H1 (cell line): ENCODE measurements at regions not wholly inside any gene's neighbourhood (a gene's known extent, or its start where the extent isn't known, plus 50 kb on each side); places are given as distances from the start of the nearest gene placed in this dataset.

Source experiments
- CTCF ChIA-PET: fragments of 300-600 bp; sonication (Branson Sonifier 250); formaldehyde crosslinking; loops from one replicate; lab custom pipeline; 2021; ENCODE audit not compliant: partially characterized antibody; lab: Charles Lee
- POLR2A ChIA-PET: fragments of 300-600 bp; sonication (Branson Sonifier 250); formaldehyde crosslinking; loops from one replicate; lab custom pipeline; 2021; ENCODE audit warnings: inconsistent platforms; ENCODE audit not compliant: partially characterized antibody; lab: Charles Lee
- DNase-seq, 2 experiments: peaks; one replicate each; pipeline versions ENCODE4 v3.0.0 to v3.0.0-alpha.2; 2010 to 2022; ENCODE audit warnings: low spot score in 2 of 2, low read depth in 1 of 2, mixed read lengths in 1 of 2
- FAIRE-seq: peaks from 2 replicates; lab custom pipeline; 2011; peaks lifted over from hg19 to GRCh38; lab: Jason Lieb, UNC
- H2AFZ ChIP-seq: 2 replicates; pipeline ENCODE4 v1.8.1; 2012; ENCODE audit warnings: low read length, inconsistent platforms
- H2AK5ac ChIP-seq: 2 replicates; pipeline ENCODE4 v1.6.1; 2013; ENCODE audit warnings: low read depth, low read length
- H2BK120ac ChIP-seq: replicated peaks from 2 replicates; pipeline ENCODE3; 2013; ENCODE audit warnings: low read depth, low read length, inconsistent platforms
- H2BK12ac ChIP-seq: 2 replicates; pipeline ENCODE4 v1.6.1; 2013; ENCODE audit warnings: low read depth, low read length
- H2BK15ac ChIP-seq: 2 replicates; pipeline ENCODE4 v1.6.1; 2013; ENCODE audit warnings: low read length
- H2BK20ac ChIP-seq: 2 replicates; pipeline ENCODE4 v1.6.1; 2013; ENCODE audit warnings: low read length
- H2BK5ac ChIP-seq: 2 replicates; pipeline ENCODE4 v1.6.1; 2013; ENCODE audit warnings: low read depth, low read length
- H3K14ac ChIP-seq: 2 replicates; pipeline ENCODE4 v1.6.1; 2013; ENCODE audit warnings: inconsistent platforms; ENCODE audit not compliant: insufficient read length
- H3K18ac ChIP-seq: 2 replicates; pipeline ENCODE4 v1.6.1; 2013; ENCODE audit warnings: low read length; ENCODE audit errors: extremely low read depth
- H3K23ac ChIP-seq: 2 replicates; pipeline ENCODE4 v1.6.1; 2013; ENCODE audit warnings: inconsistent platforms; ENCODE audit not compliant: insufficient read length
- H3K23me2 ChIP-seq: 2 replicates; pipeline ENCODE4 v1.6.1; 2013; ENCODE audit warnings: low read depth, low read length
- H3K27ac ChIP-seq: 2 replicates; pipeline ENCODE4 v1.6.1; 2011; ENCODE audit warnings: low read depth, low read length, inconsistent platforms
- H3K27me3 ChIP-seq, 4 experiments: replicated peaks in 1 of 4; 1 replicate in 1 of 4; 2 replicates in 3 of 4; pipeline versions ENCODE4 v1.6.1 to v1.8.1; 2011 to 2013; ENCODE audit warnings: low read length in 3 of 4, mild to moderate bottlenecking in 3 of 4, inconsistent platforms in 2 of 4, mixed read lengths in 2 of 4, moderate library complexity in 1 of 4; ENCODE audit not compliant: control insufficient read depth in 3 of 4, insufficient read depth in 3 of 4; ENCODE audit errors: extremely low read depth in 1 of 4
- H3K36me3 ChIP-seq, 4 experiments: 2 replicates each; pipeline versions ENCODE4 v1.6.1 to v1.8.1; 2011 to 2013; ENCODE audit warnings: mild to moderate bottlenecking in 4 of 4, low read length in 3 of 4, moderate library complexity in 2 of 4, control low read depth in 1 of 4, inconsistent platforms in 1 of 4; ENCODE audit not compliant: insufficient read depth in 4 of 4, control insufficient read depth in 2 of 4
- H3K4ac ChIP-seq: replicated peaks from 2 replicates; pipeline ENCODE3; 2013; ENCODE audit warnings: low read length, low read depth, mixed read lengths, inconsistent platforms; ENCODE audit not compliant: insufficient read length
- H3K4me1 ChIP-seq, 4 experiments: replicated peaks in 1 of 4; 1 replicate in 1 of 4; 2 replicates in 3 of 4; pipeline versions ENCODE4 v1.6.1 to v1.8.1; 2011 to 2013; ENCODE audit warnings: low read length in 3 of 4, inconsistent platforms in 2 of 4, mixed read lengths in 1 of 4; ENCODE audit not compliant: insufficient read depth in 4 of 4, control insufficient read depth in 3 of 4
- H3K4me2 ChIP-seq, 2 experiments: 2 replicates each; pipeline versions ENCODE4 v1.6.1 to v1.8.1; 2011 to 2013; ENCODE audit warnings: low read depth in 2 of 2, low read length in 2 of 2, control low read depth in 1 of 2, inconsistent platforms in 1 of 2, mild to moderate bottlenecking in 1 of 2; ENCODE audit not compliant: insufficient read depth in 1 of 2
- H3K4me3 ChIP-seq, 4 experiments: fragments of 200-600, 300-600 bp in 1 of 4; sonication (generic), shearing (Covaris generic), sonication (Bioruptor Twin) in 1 of 4; 2 replicates each; pipeline versions ENCODE4 v1.5.1 to v1.8.1; 2011 to 2016; ENCODE audit warnings: low read length in 4 of 4, low read depth in 3 of 4, control low read depth in 2 of 4, inconsistent platforms in 2 of 4, mild to moderate bottlenecking in 2 of 4, mixed read lengths in 1 of 4, moderate library complexity in 1 of 4; ENCODE audit not compliant: insufficient read depth in 2 of 4; ENCODE audit errors: extremely low read depth in 1 of 4
- H3K56ac ChIP-seq: replicated peaks from 2 replicates; pipeline ENCODE3; 2013; ENCODE audit warnings: low read depth, mild to moderate bottlenecking, mixed read lengths, low read length, inconsistent platforms; ENCODE audit not compliant: insufficient read length
- H3K79me1 ChIP-seq: 2 replicates; pipeline ENCODE4 v1.6.1; 2013; ENCODE audit warnings: low read depth, low read length, control low read depth
- H3K79me2 ChIP-seq, 2 experiments: 2 replicates each; pipeline versions ENCODE4 v1.6.1 to v1.8.1; 2012 to 2013; ENCODE audit warnings: low read length in 2 of 2, mild to moderate bottlenecking in 2 of 2, inconsistent platforms in 1 of 2; ENCODE audit not compliant: insufficient read depth in 2 of 2, control insufficient read depth in 1 of 2
- H3K9ac ChIP-seq, 4 experiments: replicated peaks in 1 of 4; 1 replicate in 1 of 4; 2 replicates in 3 of 4; pipeline versions ENCODE4 v1.6.1 to v1.8.1; 2011 to 2013; ENCODE audit warnings: low read depth in 3 of 4, low read length in 3 of 4, control low read depth in 2 of 4, mild to moderate bottlenecking in 2 of 4, moderate library complexity in 2 of 4, inconsistent platforms in 1 of 4; ENCODE audit errors: extremely low read depth in 1 of 4
- H3K9me3 ChIP-seq, 2 experiments: 2 replicates each; pipeline versions ENCODE4 v1.6.1 to v1.8.1; 2012 to 2013; ENCODE audit warnings: mild to moderate bottlenecking in 2 of 2, moderate library complexity in 2 of 2, control low read depth in 1 of 2, inconsistent platforms in 1 of 2, low read depth in 1 of 2, low read length in 1 of 2, mixed read lengths in 1 of 2; ENCODE audit not compliant: insufficient read depth in 2 of 2
- H4K20me1 ChIP-seq, 2 experiments: replicated peaks in 1 of 2; 2 replicates each; pipeline versions ENCODE3 to v1.8.1; 2011 to 2013; ENCODE audit warnings: inconsistent platforms in 2 of 2, low read length in 2 of 2, mild to moderate bottlenecking in 1 of 2; ENCODE audit not compliant: insufficient read depth in 2 of 2, control insufficient read depth in 1 of 2
- H4K5ac ChIP-seq: 2 replicates; pipeline ENCODE4 v1.6.1; 2013; ENCODE audit warnings: low read length, low read depth, mixed read lengths, inconsistent platforms; ENCODE audit not compliant: insufficient read length
- H4K8ac ChIP-seq: 2 replicates; pipeline ENCODE4 v1.8.0; 2013; ENCODE audit warnings: mild to moderate bottlenecking, moderate library complexity, low read length, inconsistent platforms; ENCODE audit not compliant: insufficient read depth; ENCODE audit errors: extremely low read depth
- H4K91ac ChIP-seq: replicated peaks from 2 replicates; pipeline ENCODE3; 2013; ENCODE audit warnings: low read length, mixed read lengths, inconsistent platforms; ENCODE audit not compliant: insufficient read length
- ATF2 ChIP-seq: IDR thresholded peaks from 2 replicates; pipeline ENCODE4 v1.6.1; 2012; ENCODE audit warnings: low read length, inconsistent platforms
- CEBPB ChIP-seq: IDR thresholded peaks from 2 replicates; pipeline ENCODE4 v1.6.1; 2012; ENCODE audit warnings: low read depth, low read length
- JUN ChIP-seq: IDR thresholded peaks from 2 replicates; pipeline ENCODE4 v1.6.1; 2011; ENCODE audit warnings: low read depth, mild to moderate bottlenecking, improper control_type of control experiment, low read length
- KDM4A ChIP-seq: IDR thresholded peaks from one replicate; pipeline ENCODE4 v1.7.1; 2012; ENCODE audit warnings: low read depth, mild to moderate bottlenecking, moderate library complexity, low read length, inconsistent platforms; ENCODE audit not compliant: severe bottlenecking
- WGBS, 2 experiments: shearing (Covaris generic) in 1 of 2; methylation state at CpG; one replicate each; pipeline versions ENCODE4 v1.1.6 to v1.1.7; 2013 to 2015; ENCODE audit warnings: low lambda C conversion rate in 2 of 2, mixed read lengths in 2 of 2, inconsistent platforms in 1 of 2, low coverage in 1 of 2, missing lambda C conversion rate in 1 of 2; ENCODE audit not compliant: insufficient replicate concordance in 2 of 2, insufficient coverage in 1 of 2, insufficient read length in 1 of 2; ENCODE audit errors: extremely low coverage in 1 of 2, missing lambda C conversion rate in 1 of 2; 5-methylcytosine and 5-hydroxymethylcytosine counted together
- TF ChIP-seq, protein P1 (sequence below), 3 experiments: IDR thresholded peaks; 1 replicate in 2 of 3; 2 replicates in 1 of 3; pipeline versions ENCODE4 v1.5.1 to v1.6.1; 2011; ENCODE audit warnings: low read length in 3 of 3, mild to moderate bottlenecking in 3 of 3, inconsistent platforms in 2 of 3, low read depth in 1 of 3, moderate library complexity in 1 of 3; ENCODE audit not compliant: insufficient read depth in 1 of 3; ENCODE audit errors: control extremely low read depth in 1 of 3

DNA sequence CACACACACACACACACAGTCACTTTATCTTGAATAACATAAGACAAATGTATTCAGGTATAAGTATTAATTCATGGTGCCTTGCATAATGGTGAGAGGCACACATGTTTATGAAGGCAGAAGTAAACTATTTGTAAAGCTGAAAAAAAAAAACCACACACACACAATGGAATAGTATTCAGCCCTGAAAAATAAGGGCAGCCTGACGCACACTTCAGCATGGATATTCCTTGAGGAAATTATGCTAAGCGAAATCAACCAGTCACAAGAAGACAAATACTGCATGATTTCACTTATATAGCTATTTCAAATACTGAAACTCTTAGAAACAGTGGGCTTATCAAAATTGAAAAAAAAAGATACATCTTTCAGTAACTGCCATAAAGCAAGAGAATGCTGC lies 200.2 kb upstream of the RBFOX1 start:
- no peak overlapping the region for H2AK5ac ChIP-seq
- no peak overlapping the region for H4K91ac ChIP-seq
- no peak overlapping the region for H4K5ac ChIP-seq
- H4K20me1 ChIP-seq: no peaks in the 10 kb centered on the region
- H2BK120ac ChIP-seq: no peak overlapping the region
- H2BK12ac ChIP-seq: no peak overlapping the region
- H3K27ac ChIP-seq: no peak overlapping the region
- no peak overlapping the region for H2BK15ac ChIP-seq
- ChIA-PET CTCF (interaction anchor here (0.7 to 1.1 kb wide), 2 partner anchors 332 to 382 kb away, joined by 3 to 4 read pairs; no protein-coding TSS in a partner anchor), POLR2A (no interaction called here)
- 96% methylated on average over 2 of the region's 2 CpGs; no CpG with 5 or more reads in 1 of the 2 experiments for WGBS, 2 experiments
- no peaks in the 10 kb centered on the region for H3K27me3 ChIP-seq
- no peak overlapping the region for H3K18ac ChIP-seq
- no peak overlapping the region for H3K4me2 ChIP-seq
- H4K8ac ChIP-seq: no peak overlapping the region
- H3K56ac ChIP-seq: no peak overlapping the region
- H3K4me1 ChIP-seq: no peaks in the 10 kb centered on the region
- no peak overlapping the region for H3K14ac ChIP-seq
- H3K79me1 ChIP-seq: no peaks in the 10 kb centered on the region
- H3K36me3 ChIP-seq: no peaks in the 10 kb centered on the region
- no peak overlapping the region for H2AFZ ChIP-seq
- no peaks in the 10 kb centered on the region for H3K79me2 ChIP-seq
- H2BK5ac ChIP-seq: no peak overlapping the region
- H2BK20ac ChIP-seq: no peak overlapping the region
- TF ChIP-seq KDM4A: no peak
- TF ChIP-seq ATF2: no peak
- TF ChIP-seq CEBPB: no peak
- TF ChIP-seq, protein P1, sequence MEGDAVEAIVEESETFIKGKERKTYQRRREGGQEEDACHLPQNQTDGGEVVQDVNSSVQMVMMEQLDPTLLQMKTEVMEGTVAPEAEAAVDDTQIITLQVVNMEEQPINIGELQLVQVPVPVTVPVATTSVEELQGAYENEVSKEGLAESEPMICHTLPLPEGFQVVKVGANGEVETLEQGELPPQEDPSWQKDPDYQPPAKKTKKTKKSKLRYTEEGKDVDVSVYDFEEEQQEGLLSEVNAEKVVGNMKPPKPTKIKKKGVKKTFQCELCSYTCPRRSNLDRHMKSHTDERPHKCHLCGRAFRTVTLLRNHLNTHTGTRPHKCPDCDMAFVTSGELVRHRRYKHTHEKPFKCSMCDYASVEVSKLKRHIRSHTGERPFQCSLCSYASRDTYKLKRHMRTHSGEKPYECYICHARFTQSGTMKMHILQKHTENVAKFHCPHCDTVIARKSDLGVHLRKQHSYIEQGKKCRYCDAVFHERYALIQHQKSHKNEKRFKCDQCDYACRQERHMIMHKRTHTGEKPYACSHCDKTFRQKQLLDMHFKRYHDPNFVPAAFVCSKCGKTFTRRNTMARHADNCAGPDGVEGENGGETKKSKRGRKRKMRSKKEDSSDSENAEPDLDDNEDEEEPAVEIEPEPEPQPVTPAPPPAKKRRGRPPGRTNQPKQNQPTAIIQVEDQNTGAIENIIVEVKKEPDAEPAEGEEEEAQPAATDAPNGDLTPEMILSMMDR (IDR thresholded peaks at IDR 0.05; ENCODE audit: control extremely low read depth in 1 of 3, insufficient read depth in 1 of 3, low read depth in 1 of 3, low read length in 3 of 3): no peak
- no peak for TF ChIP-seq JUN
- H3K4ac ChIP-seq: no peak overlapping the region
- no peaks in the 10 kb centered on the region for H3K9me3 ChIP-seq
- H3K23me2 ChIP-seq: no peaks in the 10 kb centered on the region; the same call in 1 of the 2 replicates
- FAIRE-seq (no peak), DNase-seq (no peak)
- no peak overlapping the region for H3K23ac ChIP-seq
- H3K9ac ChIP-seq: no peak overlapping the region
- H3K4me3 ChIP-seq: no peak overlapping the region
